ACC112 (cell line): ENCODE measurements at regions not wholly inside any gene's neighbourhood (a gene's known extent, or its start where the extent isn't known, plus 50 kb on each side); places are given as distances from the start of the nearest gene placed in this dataset.

Experiments
- H2AFZ ChIP-seq: fragments of 200-600 bp; sonication (generic); one replicate; pipeline ENCODE4 v1.6.0; 2017; ENCODE audit warnings: antibody characterized with exemption, low read length; ENCODE audit not compliant: unreplicated experiment
- H3K27ac ChIP-seq: fragments of 200-600 bp; sonication (generic); 2 replicates; pipeline ENCODE4 v1.5.1; 2014; ENCODE audit warnings: low read depth, mild to moderate bottlenecking, antibody characterized with exemption, low read length, moderate library complexity
- H3K27me3 ChIP-seq: fragments of 200-600 bp; sonication (generic); 2 replicates; pipeline ENCODE4 v1.6.1; 2014; ENCODE audit warnings: mild to moderate bottlenecking, antibody characterized with exemption, low read length, moderate library complexity, mixed read lengths; ENCODE audit not compliant: insufficient read depth
- H3K36me3 ChIP-seq: fragments of 200-600 bp; sonication (generic); 2 replicates; pipeline ENCODE4 v1.6.1; 2016; ENCODE audit warnings: mild to moderate bottlenecking, antibody characterized with exemption, low read length, moderate library complexity, mixed read lengths; ENCODE audit not compliant: insufficient read depth
- H3K4me1 ChIP-seq: fragments of 200-600 bp; sonication (generic); one replicate; pipeline ENCODE4 v1.6.1; 2016; ENCODE audit warnings: low read length, mixed read lengths; ENCODE audit not compliant: insufficient read depth, unreplicated experiment, control insufficient read depth
- H3K4me3 ChIP-seq: fragments of 200-600 bp; sonication (generic); 2 replicates; pipeline ENCODE4 v1.5.1; 2014; ENCODE audit warnings: mild to moderate bottlenecking, low read depth, low read length
- H3K79me2 ChIP-seq: fragments of 200-600 bp; sonication (generic); one replicate; pipeline ENCODE4 v1.6.0; 2016; ENCODE audit warnings: low read length; ENCODE audit not compliant: control insufficient read depth, unreplicated experiment, insufficient read depth

GRCh38 chr2:163198972-163199371, 360.4 kb upstream of the KCNH7 start:
- Histone ChIP-seq H3K36me3 (no peaks in the 10 kb centered on the region), H3K4me3 (no peak overlapping the region), H3K79me2 (no peaks in the 10 kb centered on the region), H2AFZ (no peak overlapping the region), H3K27ac (no peak overlapping the region), H3K4me1 (no peaks in the 10 kb centered on the region), H3K27me3 (no peaks in the 10 kb centered on the region)

DNA sequence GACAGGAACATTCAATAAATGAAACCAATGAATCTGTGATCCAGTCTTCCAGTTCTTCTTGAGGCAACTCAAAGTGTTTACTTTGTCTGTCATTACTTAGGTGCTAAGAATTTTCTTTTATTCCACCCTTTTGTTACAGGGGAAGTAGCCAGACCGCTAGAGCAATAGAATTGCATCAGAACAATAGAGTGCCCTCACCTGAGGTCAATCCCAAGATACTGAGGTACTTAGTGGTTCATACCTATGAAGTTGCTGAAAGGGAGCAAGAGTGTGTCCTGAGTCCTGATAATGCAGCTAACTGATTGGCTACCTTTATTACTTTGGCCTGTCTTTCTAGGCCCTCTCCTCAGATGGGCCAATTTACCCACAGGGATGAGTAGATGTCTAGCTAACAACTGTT, 359.4 kb upstream of the KCNH7 start:
- no peaks in the 10 kb centered on the region for H3K4me1 ChIP-seq
- H3K4me3 ChIP-seq, result no peak overlapping the region
- no peak overlapping the region for H3K27ac ChIP-seq
- H3K27me3 ChIP-seq, result no peaks in the 10 kb centered on the region
- no peaks in the 10 kb centered on the region for H3K36me3 ChIP-seq
- no peak overlapping the region for H2AFZ ChIP-seq
- no peaks in the 10 kb centered on the region for H3K79me2 ChIP-seq

- no peak overlapping the region for H3K27ac ChIP-seq
- H3K4me1 ChIP-seq, result peaks cover 9% of the 10 kb centered on the region
- H3K4me3 ChIP-seq, result no peak overlapping the region
- H3K79me2 ChIP-seq, result no peaks in the 10 kb centered on the region
- no peaks in the 10 kb centered on the region for H3K36me3 ChIP-seq
- H3K27me3 ChIP-seq, result no peaks in the 10 kb centered on the region
- H2AFZ ChIP-seq, result no peak overlapping the region
These were observed 352.8 kb upstream of the KCNH7 start for GRCh38 chr2:163191372-163191771.

DNA sequence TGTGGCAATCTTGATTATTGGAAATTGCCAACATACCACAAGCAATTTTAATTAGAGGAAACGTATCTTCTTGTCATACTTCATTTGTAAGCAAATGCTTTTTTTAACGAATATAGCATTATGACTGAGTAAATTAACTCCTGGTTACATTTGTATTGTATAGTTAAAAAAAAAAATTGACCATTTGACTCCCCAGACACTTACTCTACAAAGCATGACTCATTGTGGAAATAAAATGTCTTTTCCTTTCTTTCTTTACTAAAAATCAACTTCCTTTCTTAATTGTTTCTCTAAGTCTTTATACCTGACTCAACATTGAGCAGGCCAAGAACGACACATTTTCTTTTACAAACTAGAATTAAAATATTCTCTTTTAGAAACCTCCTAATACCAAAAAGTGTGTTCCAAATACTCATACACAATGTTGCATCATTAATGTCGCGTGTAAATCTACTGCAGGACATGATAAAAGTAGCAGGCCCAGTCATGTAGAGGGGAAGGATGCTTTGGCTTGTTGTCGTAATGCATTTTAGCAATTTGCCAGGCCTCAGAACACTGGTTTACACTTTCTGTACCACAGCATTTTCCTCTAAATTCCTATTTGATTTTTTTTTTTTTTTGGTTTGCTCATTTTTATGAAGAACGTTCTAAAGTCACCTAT, 349.6 kb upstream of the KCNH7 start:
- H2AFZ ChIP-seq, result no peak overlapping the region
- H3K27me3 ChIP-seq, result no peaks in the 10 kb centered on the region
- H3K36me3 ChIP-seq, result no peaks in the 10 kb centered on the region
- no peaks in the 10 kb centered on the region for H3K79me2 ChIP-seq
- no peak overlapping the region for H3K4me3 ChIP-seq
- peaks cover 14% of the 10 kb centered on the region for H3K4me1 ChIP-seq
- no peak overlapping the region for H3K27ac ChIP-seq

DNA sequence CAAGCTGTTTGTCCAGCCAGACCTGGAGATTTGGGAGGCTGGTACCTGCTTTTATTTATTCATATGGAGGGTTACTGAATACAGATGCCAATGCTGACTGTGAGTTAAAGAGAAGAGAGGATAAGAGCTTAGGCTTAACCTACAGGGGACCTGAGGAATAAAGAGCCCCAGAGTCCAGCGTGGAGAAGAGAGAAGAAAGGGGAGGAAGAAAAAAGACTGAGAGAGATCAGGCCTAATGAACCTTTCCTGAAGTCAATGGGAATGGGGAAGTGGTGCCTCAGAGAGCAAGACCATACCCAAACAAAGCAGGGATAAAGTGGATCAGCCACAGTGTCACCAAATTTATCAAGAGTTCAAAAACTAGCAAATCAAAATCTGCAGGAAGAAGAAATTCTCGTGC, 348.6 kb upstream of the KCNH7 start:
- Histone ChIP-seq H3K4me3 (no peak overlapping the region), H3K79me2 (no peaks in the 10 kb centered on the region), H3K4me1 (peaks cover 14% of the 10 kb centered on the region), H3K27me3 (no peaks in the 10 kb centered on the region), H2AFZ (no peak overlapping the region), H3K36me3 (no peaks in the 10 kb centered on the region), H3K27ac (no peak overlapping the region)

- Histone ChIP-seq H3K4me1 (peaks cover 14% of the 10 kb centered on the region), H3K79me2 (no peaks in the 10 kb centered on the region), H3K36me3 (no peaks in the 10 kb centered on the region), H3K27me3 (no peaks in the 10 kb centered on the region), H3K27ac (no peak overlapping the region), H3K4me3 (no peak overlapping the region), H2AFZ (no peak overlapping the region)
These were observed 346.6 kb upstream of the KCNH7 start for GRCh38 chr2:163185160-163185559.

- H3K79me2 ChIP-seq, result no peaks in the 10 kb centered on the region
- no peak overlapping the region for H3K4me3 ChIP-seq
- peaks cover 8% of the 10 kb centered on the region for H3K4me1 ChIP-seq
- no peaks in the 10 kb centered on the region for H3K36me3 ChIP-seq
- H3K27ac ChIP-seq, result no peak overlapping the region
- H3K27me3 ChIP-seq, result no peaks in the 10 kb centered on the region
- H2AFZ ChIP-seq, result no peak overlapping the region
These were observed 344.3 kb upstream of the KCNH7 start for GRCh38 chr2:163182764-163183354.

DNA sequence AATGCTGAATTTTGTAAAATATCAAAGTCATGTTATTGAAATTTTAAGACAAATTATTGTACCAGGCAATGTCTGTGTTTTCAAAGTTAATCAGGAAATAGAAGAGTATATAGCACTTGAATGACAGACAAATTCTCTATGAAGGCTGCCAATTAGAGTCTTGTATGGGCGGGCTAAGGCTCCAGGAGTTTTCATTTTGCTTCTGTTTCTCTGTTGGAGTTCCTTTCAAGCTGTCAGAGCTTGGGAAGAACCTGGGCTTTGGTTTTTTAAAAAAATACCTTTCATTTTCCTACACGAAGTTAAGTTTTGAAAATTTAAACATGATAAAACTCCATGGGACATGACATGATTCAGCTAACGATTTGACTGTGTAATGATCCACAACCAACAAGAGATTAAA, 339.0 kb upstream of the KCNH7 start:
- no peak overlapping the region for H3K27ac ChIP-seq
- no peaks in the 10 kb centered on the region for H3K27me3 ChIP-seq
- peaks cover 4% of the 10 kb centered on the region for H3K4me1 ChIP-seq
- H2AFZ ChIP-seq, result no peak overlapping the region
- H3K36me3 ChIP-seq, result no peaks in the 10 kb centered on the region
- H3K79me2 ChIP-seq, result no peaks in the 10 kb centered on the region
- H3K4me3 ChIP-seq, result no peak overlapping the region

- no peak overlapping the region for H3K27ac ChIP-seq
- H3K79me2 ChIP-seq, result no peaks in the 10 kb centered on the region
- H2AFZ ChIP-seq, result no peak overlapping the region
- H3K4me3 ChIP-seq, result no peak overlapping the region
- H3K27me3 ChIP-seq, result no peaks in the 10 kb centered on the region
- no peaks in the 10 kb centered on the region for H3K36me3 ChIP-seq
- H3K4me1 ChIP-seq, result peaks cover 20% of the 10 kb centered on the region
These were observed 336.7 kb upstream of the KCNH7 start for GRCh38 chr2:163175294-163175693.

- Histone ChIP-seq H2AFZ (no peak overlapping the region), H3K4me3 (no peak overlapping the region), H3K27ac (no peak overlapping the region), H3K4me1 (peaks cover 22% of the 10 kb centered on the region), H3K36me3 (no peaks in the 10 kb centered on the region), H3K27me3 (no peaks in the 10 kb centered on the region), H3K79me2 (no peaks in the 10 kb centered on the region)
These were observed 335.0 kb upstream of the KCNH7 start for GRCh38 chr2:163173591-163173990.

GRCh38 chr2:163171786-163172530, 333.4 kb upstream of the KCNH7 start:
- H3K4me3 ChIP-seq, result no peak overlapping the region
- no peaks in the 10 kb centered on the region for H3K36me3 ChIP-seq
- H3K79me2 ChIP-seq, result no peaks in the 10 kb centered on the region
- peak overlapping the region; percentile 71 for H3K27ac ChIP-seq
- peaks cover 22% of the 10 kb centered on the region for H3K4me1 ChIP-seq
- no peaks in the 10 kb centered on the region for H3K27me3 ChIP-seq
- H2AFZ ChIP-seq, result no peak overlapping the region
